Type B pancreatic cell (in vitro differentiated cells): ENCODE measurements at regions not wholly inside any gene's neighbourhood (a gene's known extent, or its start where the extent isn't known, plus 50 kb on each side); places are given as distances from the start of the nearest gene placed in this dataset.

Experiments used
- DNase-seq: peaks from one replicate; pipeline ENCODE4 v3.0.0; 2021; ENCODE audit warnings: mixed read lengths; ENCODE audit not compliant: unreplicated experiment; ENCODE audit errors: extremely low spot score
- H3K27ac Mint-ChIP-seq: 2 replicates; pipeline ENCODE4 v1.8.0; 2021; ENCODE audit warnings: mild to moderate bottlenecking, mixed read lengths
- H3K27me3 Mint-ChIP-seq: 2 replicates; pipeline ENCODE4 v1.8.0; 2021; ENCODE audit warnings: mixed read lengths
- H3K36me3 Mint-ChIP-seq: 2 replicates; pipeline ENCODE4 v1.8.0; 2021; ENCODE audit warnings: mixed read lengths
- H3K4me1 Mint-ChIP-seq: one replicate; pipeline ENCODE4 v1.8.0; 2021; ENCODE audit warnings: mixed read lengths; ENCODE audit not compliant: unreplicated experiment
- H3K4me3 Mint-ChIP-seq: 2 replicates; pipeline ENCODE4 v1.8.0; 2021; ENCODE audit warnings: mild to moderate bottlenecking, mixed read lengths
- H3K9me3 Mint-ChIP-seq: 2 replicates; pipeline ENCODE4 v1.8.0; 2021; ENCODE audit warnings: mixed read lengths
- CTCF ChIP-seq: fragments of 200-600 bp; sonication (generic); conservative IDR thresholded peaks from 2 replicates; pipeline ENCODE4 v1.5.0; 2021; ENCODE audit warnings: antibody characterized with exemption, mild to moderate bottlenecking

DNA sequence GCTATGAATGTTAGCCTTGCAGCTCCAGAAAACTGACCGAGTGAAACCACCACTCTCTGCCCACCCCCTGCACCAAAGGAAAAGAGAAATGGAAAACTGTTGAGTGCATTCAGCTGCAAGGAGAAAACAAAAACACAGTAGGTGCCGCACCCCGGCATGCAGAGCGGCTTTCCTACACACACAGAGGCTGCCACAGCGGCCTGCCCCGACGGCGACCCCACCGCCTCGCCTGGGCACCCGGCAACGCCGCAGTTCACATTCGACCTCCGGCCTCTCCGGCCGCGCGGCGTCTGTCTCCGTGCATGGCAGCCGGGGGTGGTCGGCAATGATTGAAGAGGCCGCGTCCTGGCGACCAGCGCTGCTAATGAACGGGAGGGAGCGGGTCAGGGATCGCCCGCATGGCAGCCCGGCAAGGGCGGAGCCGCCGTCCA, 417.1 kb upstream of the SALL3 start:
- peaks cover 3% of the 10 kb centered on the region for H3K4me1 Mint-ChIP-seq
- H3K27me3 Mint-ChIP-seq: no peaks in the 10 kb centered on the region
- no peaks in the 10 kb centered on the region for H3K36me3 Mint-ChIP-seq
- no peaks in the 10 kb centered on the region for H3K9me3 Mint-ChIP-seq
- no peak for TF ChIP-seq CTCF
- no peak for DNase-seq
- H3K27ac Mint-ChIP-seq: no peak overlapping the region
- H3K4me3 Mint-ChIP-seq: no peak overlapping the region

GRCh38 chr18:78563110-78563509, 416.5 kb upstream of the SALL3 start:
- no peak overlapping the region for H3K4me3 Mint-ChIP-seq
- no peak overlapping the region for H3K27ac Mint-ChIP-seq
- H3K9me3 Mint-ChIP-seq: no peaks in the 10 kb centered on the region
- no peak for DNase-seq
- no peaks in the 10 kb centered on the region for H3K27me3 Mint-ChIP-seq
- TF ChIP-seq CTCF: no peak
- H3K4me1 Mint-ChIP-seq: peaks cover 3% of the 10 kb centered on the region
- H3K36me3 Mint-ChIP-seq: no peaks in the 10 kb centered on the region

GRCh38 chr18:78564030-78564429, 415.6 kb upstream of the SALL3 start:
- H3K4me3 Mint-ChIP-seq: no peak overlapping the region
- no peak for TF ChIP-seq CTCF
- DNase-seq: no peak
- H3K27ac Mint-ChIP-seq: no peak overlapping the region
- H3K36me3 Mint-ChIP-seq: no peaks in the 10 kb centered on the region
- peaks cover 3% of the 10 kb centered on the region for H3K4me1 Mint-ChIP-seq
- H3K27me3 Mint-ChIP-seq: no peaks in the 10 kb centered on the region
- no peaks in the 10 kb centered on the region for H3K9me3 Mint-ChIP-seq

GRCh38 chr18:78564518-78564917, 415.1 kb upstream of the SALL3 start:
- H3K4me3 Mint-ChIP-seq: no peak overlapping the region

DNA sequence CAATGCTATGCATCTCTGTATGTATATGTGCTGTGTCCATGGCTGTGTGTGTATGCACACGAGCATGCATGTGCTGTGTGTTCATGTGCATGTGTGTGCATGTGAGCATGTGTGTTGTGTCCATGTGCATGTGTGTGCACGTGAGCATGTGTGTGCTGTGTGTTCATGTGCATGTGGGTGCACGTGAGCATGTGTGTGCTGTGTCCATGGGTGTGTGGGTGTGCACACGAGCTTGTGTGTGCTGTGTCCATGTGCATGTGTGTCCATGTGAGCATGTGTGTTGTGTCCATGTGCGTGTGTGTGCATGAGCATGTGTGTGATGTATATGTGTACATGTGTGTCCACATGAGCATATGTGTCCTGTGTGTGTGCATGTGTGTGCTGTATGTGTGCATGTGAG, 414.4 kb upstream of the SALL3 start:
- no peak for TF ChIP-seq CTCF
- no peak for DNase-seq
- Mint-ChIP-seq H3K4me1 (peaks cover 3% of the 10 kb centered on the region), H3K4me3 (no peak overlapping the region), H3K36me3 (no peaks in the 10 kb centered on the region), H3K27me3 (no peaks in the 10 kb centered on the region), H3K27ac (no peak overlapping the region), H3K9me3 (no peaks in the 10 kb centered on the region)

More at GRCh38 chr18:78564518-78564917, 415.1 kb upstream of the SALL3 start:
- H3K4me1 Mint-ChIP-seq: peaks cover 3% of the 10 kb centered on the region
- H3K27ac Mint-ChIP-seq: no peak overlapping the region
- DNase-seq: no peak
- H3K27me3 Mint-ChIP-seq: no peaks in the 10 kb centered on the region
- no peaks in the 10 kb centered on the region for H3K9me3 Mint-ChIP-seq
- H3K36me3 Mint-ChIP-seq: no peaks in the 10 kb centered on the region
- TF ChIP-seq CTCF: no peak

DNA sequence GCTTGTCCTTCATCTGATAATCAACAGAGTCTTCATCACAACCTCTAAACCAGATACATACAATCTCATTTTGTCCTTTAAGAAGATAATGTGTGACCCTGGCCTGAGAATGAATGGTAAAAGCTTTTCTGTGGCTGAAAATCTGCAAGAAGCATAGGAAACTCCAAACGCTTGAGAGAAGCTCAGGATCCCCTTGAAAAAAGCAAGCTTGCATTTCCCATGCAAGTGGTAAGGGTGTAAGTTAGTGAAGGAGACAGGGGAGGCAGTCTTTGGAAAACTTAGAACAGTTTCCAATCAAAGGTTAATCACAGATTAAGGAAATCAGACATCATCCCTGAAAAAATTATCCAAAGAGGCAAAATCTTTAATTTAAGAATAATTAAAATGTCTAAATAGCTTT, 413.6 kb upstream of the SALL3 start:
- TF ChIP-seq CTCF: no peak
- peaks cover 3% of the 10 kb centered on the region for H3K4me1 Mint-ChIP-seq
- H3K27me3 Mint-ChIP-seq: no peaks in the 10 kb centered on the region
- no peak overlapping the region for H3K27ac Mint-ChIP-seq
- DNase-seq: no peak
- H3K4me3 Mint-ChIP-seq: no peak overlapping the region
- no peaks in the 10 kb centered on the region for H3K9me3 Mint-ChIP-seq
- no peaks in the 10 kb centered on the region for H3K36me3 Mint-ChIP-seq
